HCT116 (cell line): ENCODE measurements at regions not wholly inside any gene's neighbourhood (a gene's known extent, or its start where the extent isn't known, plus 50 kb on each side); places are given as distances from the start of the nearest gene placed in this dataset.

Source experiments
- ATAC-seq: fragments of 200-7000 bp; cut with Tn5 transposase; 2 replicates; pipeline ENCODE4 v1.9.1; 2020; ENCODE audit warnings: mild to moderate bottlenecking, moderate library complexity
- BruUV-seq: library from RNA; stranded (reverse); fragments of 400-500 nt; replicated peaks from 2 replicates; lab custom pipeline; 2021; lab: Mats Ljungman, UMichigan
- CTCF ChIA-PET: fragments of 300-600 bp; sonication (Branson Sonifier 250); formaldehyde crosslinking; loops from one replicate; lab custom pipeline; 2021; ENCODE audit warnings: antibody characterized with exemption; lab: Charles Lee
- POLR2A ChIA-PET: fragments of 300-600, 350-600 bp; sonication (Branson Sonifier 250); formaldehyde crosslinking; loops from one replicate; lab custom pipeline; 2021; ENCODE audit warnings: antibody characterized with exemption; lab: Charles Lee
- RAD21 ChIA-PET, 2 experiments: fragments of 300-600 bp; sonication (Branson Sonifier 250); formaldehyde crosslinking; loops; one replicate each; lab custom pipeline; 2023; ENCODE audit warnings: low total read pairs in 2 of 2; ENCODE audit not compliant: uncharacterized antibody in 2 of 2, unreplicated experiment in 2 of 2, low non-redundant PET in 1 of 2; lab: Charles Lee
- DNase-seq: peaks from one replicate; pipeline ENCODE4 v3.0.0-alpha.2; 2010; ENCODE audit warnings: low read depth, low spot score
- H2AFZ ChIP-seq: fragments of 200-600 bp; shearing (Covaris generic), sonication (generic); 2 replicates; pipeline ENCODE4 v1.6.1; 2017; ENCODE audit warnings: low read depth, mixed run types, mixed read lengths, antibody characterized with exemption, low read length; ENCODE audit not compliant: poor library complexity, severe bottlenecking
- H3K27ac ChIP-seq: 2 replicates; pipeline ENCODE4 v1.5.1; 2012; ENCODE audit warnings: low read depth, low read length
- H3K27me3 ChIP-seq: fragments of 200-600 bp; sonication (generic); 2 replicates; pipeline ENCODE4 v1.6.1; 2016; ENCODE audit warnings: mixed run types, low read length, mixed read lengths; ENCODE audit not compliant: insufficient read depth
- H3K36me3 ChIP-seq, 2 experiments: fragments of 200-500 bp in 1 of 2; fragments of 200-600 bp in 1 of 2; sonication (Bioruptor generic) in 1 of 2; sonication (generic) in 1 of 2; 2 replicates each; pipeline versions ENCODE4 v1.5.1 to v1.6.1; 2014 to 2016; ENCODE audit warnings: low read length in 2 of 2, inconsistent platforms in 1 of 2, mixed read lengths in 1 of 2, mixed run types in 1 of 2; ENCODE audit not compliant: insufficient read depth in 2 of 2, control insufficient read depth in 1 of 2
- H3K4me1 ChIP-seq, 2 experiments: fragments of 200-600 bp in 1 of 2; sonication (generic) in 1 of 2; 2 replicates each; pipeline versions ENCODE4 v1.5.1 to v1.6.1; 2012 to 2017; ENCODE audit warnings: low read length in 2 of 2, inconsistent platforms in 1 of 2, mild to moderate bottlenecking in 1 of 2, mixed read lengths in 1 of 2, mixed run types in 1 of 2, moderate library complexity in 1 of 2; ENCODE audit not compliant: insufficient read depth in 2 of 2, control insufficient read depth in 1 of 2
- H3K4me2 ChIP-seq: fragments of 200-600 bp; sonication (generic); 2 replicates; pipeline ENCODE4 v1.6.1; 2017; ENCODE audit warnings: mixed run types, low read length, mixed read lengths
- H3K4me3 ChIP-seq, 2 experiments: fragments of 200-600 bp in 1 of 2; sonication (generic) in 1 of 2; replicated peaks in 1 of 2; 2 replicates each; pipeline ENCODE4 v1.5.1; 2011 to 2016; ENCODE audit warnings: low read length in 2 of 2, control low read depth in 1 of 2, low read depth in 1 of 2, mild to moderate bottlenecking in 1 of 2, mixed read lengths in 1 of 2, mixed run types in 1 of 2
- H3K79me2 ChIP-seq: fragments of 200-600 bp; sonication (generic); 2 replicates; pipeline ENCODE4 v1.6.1; 2017; ENCODE audit warnings: mild to moderate bottlenecking, mixed run types, low read length, moderate library complexity, mixed read lengths; ENCODE audit not compliant: insufficient read depth
- H3K9ac ChIP-seq: fragments of 200-600 bp; sonication (generic); 2 replicates; pipeline ENCODE4 v1.6.1; 2016; ENCODE audit warnings: low read length, mixed read lengths
- H3K9me2 ChIP-seq: fragments of 200-600 bp; sonication (generic), shearing (Covaris generic); 2 replicates; pipeline ENCODE4 v1.6.1; 2017; ENCODE audit warnings: mixed run types, mild to moderate bottlenecking, moderate library complexity; ENCODE audit not compliant: insufficient read depth
- H3K9me3 ChIP-seq, 2 experiments: fragments of 200-500 bp in 1 of 2; fragments of 200-600 bp in 1 of 2; sonication (Bioruptor generic) in 1 of 2; sonication (generic) in 1 of 2; 2 replicates each; pipeline ENCODE4 v1.6.1; 2014 to 2017; ENCODE audit warnings: low read length in 2 of 2, mixed read lengths in 2 of 2, inconsistent platforms in 1 of 2, low read depth in 1 of 2, mild to moderate bottlenecking in 1 of 2, mixed run types in 1 of 2, moderate library complexity in 1 of 2; ENCODE audit not compliant: control insufficient read depth in 1 of 2, insufficient read depth in 1 of 2
- H4K20me1 ChIP-seq: fragments of 200-600 bp; sonication (generic), shearing (Covaris generic); 2 replicates; pipeline ENCODE4 v1.6.1; 2017; ENCODE audit warnings: mixed run types, mild to moderate bottlenecking, moderate library complexity; ENCODE audit not compliant: insufficient read depth
- ATF3 ChIP-seq: IDR thresholded peaks from 2 replicates; pipeline ENCODE4 v1.6.1; 2012
- CEBPB ChIP-seq: IDR thresholded peaks from 2 replicates; pipeline ENCODE4 v1.6.1; 2012; ENCODE audit warnings: low read depth
- CTCF ChIP-seq, 3 experiments: fragments of 200-600 bp in 1 of 3; sonication (generic) in 1 of 3; IDR thresholded peaks in 2 of 3; conservative IDR thresholded peaks in 1 of 3; 2 replicates each; pipeline ENCODE4 v1.5.1; 2012 to 2017; ENCODE audit warnings: low read depth in 2 of 3, low read length in 2 of 3, antibody characterized with exemption in 1 of 3, borderline replicate concordance in 1 of 3, control low read depth in 1 of 3, mild to moderate bottlenecking in 1 of 3, mixed read lengths in 1 of 3, mixed run types in 1 of 3, moderate library complexity in 1 of 3; ENCODE audit not compliant: insufficient read depth in 1 of 3
- JUND ChIP-seq: IDR thresholded peaks from 2 replicates; pipeline ENCODE4 v1.6.1; 2012
- POLR2A ChIP-seq: IDR thresholded peaks from 2 replicates; pipeline ENCODE4 v1.7.0; 2011; ENCODE audit warnings: borderline replicate concordance; ENCODE audit not compliant: insufficient read depth, insufficient read length; ENCODE audit errors: extremely low read depth
- POLR2AphosphoS5 ChIP-seq: IDR thresholded peaks from 2 replicates; pipeline ENCODE4 v1.6.1; 2011; ENCODE audit warnings: mild to moderate bottlenecking, low read depth, low read length, moderate library complexity
- SP1 ChIP-seq: IDR thresholded peaks from 2 replicates; pipeline ENCODE4 v1.6.1; 2012; ENCODE audit warnings: low read depth
- SRF ChIP-seq: IDR thresholded peaks from 2 replicates; pipeline ENCODE4 v1.6.1; 2012; ENCODE audit warnings: low read depth
- YY1 ChIP-seq: IDR thresholded peaks from 2 replicates; pipeline ENCODE4 v1.6.1; 2011; ENCODE audit warnings: low read length, low read depth, moderate library complexity, mild to moderate bottlenecking; ENCODE audit not compliant: insufficient replicate concordance; ENCODE audit errors: extremely low read depth
- intact Hi-C: fragments of 100-400 bp; cut with micrococcal nuclease; formaldehyde crosslinking; loops from 2 replicates; pipeline ENCODE4 v1.10.0; 2022

- H3K4me2 ChIP-seq: no peak overlapping the region
Measured at GRCh38 chr12:87119713-87120112, 863.5 kb upstream of the MGAT4C start.

More at GRCh38 chr12:87119713-87120112, 863.5 kb upstream of the MGAT4C start:
- no peak overlapping the region for H2AFZ ChIP-seq
- H3K27me3 ChIP-seq: no peaks in the 10 kb centered on the region
- ChIA-PET POLR2A (no interaction called here), RAD21 (no interaction called here), CTCF (no interaction called here)
- intact Hi-C loops: no loop called here
- TF ChIP-seq SP1 (no peak), SRF (no peak), JUND (no peak), POLR2A (no peak), POLR2AphosphoS5 (no peak), CTCF (IDR thresholded peaks at IDR 0.05 in 2 of 3, conservative IDR thresholded peaks at IDR 0.05 in 1 of 3; ENCODE audit: borderline replicate concordance in 1 of 3, insufficient read depth in 1 of 3, low read depth in 2 of 3, low read length in 2 of 3) (no peak), ATF3 (no peak), YY1 (no peak), CEBPB (no peak)
- no peaks in the 10 kb centered on the region for H3K9me2 ChIP-seq
- ATAC-seq (no peak), DNase-seq (no peak)
- H3K36me3 ChIP-seq: no peaks in the 10 kb centered on the region
- no peak overlapping the region for H3K9ac ChIP-seq
- H4K20me1 ChIP-seq: no peaks in the 10 kb centered on the region
- no peaks in the 10 kb centered on the region for H3K4me1 ChIP-seq
- H3K9me3 ChIP-seq: no peaks in the 10 kb centered on the region
- H3K79me2 ChIP-seq: no peaks in the 10 kb centered on the region
- H3K4me3 ChIP-seq: no peak overlapping the region
- no peak overlapping the region for H3K27ac ChIP-seq
- BruUV-seq: no TSS peak
